ENCODE measurements at regions not wholly inside any gene's neighbourhood (a gene's known extent, or its start where the extent isn't known, plus 50 kb on each side); places are given as distances from the start of the nearest gene placed in this dataset.
"Not testable (repeated sequence)": the region's sequence is repeated elsewhere in the genome, so short reads cannot be mapped to it uniquely, and the experiment has no call there.

GRCh38 chr9:88628811-88629210 lies 93.8 kb downstream of the NXNL2 start:
- H3K9me3 ChIP-seq, result no peaks in the 10 kb centered on the region
- TF ChIP-seq TEAD4 (IDR thresholded peaks at IDR 0.05; ENCODE audit: borderline replicate concordance, insufficient read depth) (no peak), YY1 (IDR thresholded peaks at IDR 0.05; ENCODE audit: low read depth) (no peak), MAX (IDR thresholded peaks at IDR 0.05; ENCODE audit: low read depth) (no peak)
- TF ChIP-seq, protein P1, sequence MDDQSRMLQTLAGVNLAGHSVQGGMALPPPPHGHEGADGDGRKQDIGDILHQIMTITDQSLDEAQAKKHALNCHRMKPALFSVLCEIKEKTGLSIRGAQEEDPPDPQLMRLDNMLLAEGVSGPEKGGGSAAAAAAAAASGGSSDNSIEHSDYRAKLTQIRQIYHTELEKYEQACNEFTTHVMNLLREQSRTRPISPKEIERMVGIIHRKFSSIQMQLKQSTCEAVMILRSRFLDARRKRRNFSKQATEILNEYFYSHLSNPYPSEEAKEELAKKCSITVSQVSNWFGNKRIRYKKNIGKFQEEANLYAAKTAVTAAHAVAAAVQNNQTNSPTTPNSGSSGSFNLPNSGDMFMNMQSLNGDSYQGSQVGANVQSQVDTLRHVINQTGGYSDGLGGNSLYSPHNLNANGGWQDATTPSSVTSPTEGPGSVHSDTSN (IDR thresholded peaks at IDR 0.05), result no peak
- no peaks in the 10 kb centered on the region for H3K36me3 ChIP-seq (replicated peaks in 1 of 2; ENCODE audit: control insufficient read depth in 1 of 2, insufficient read depth in 2 of 2, low read length in 1 of 2)
- no peaks in the 10 kb centered on the region for H4K20me1 ChIP-seq (ENCODE audit: insufficient read depth)
- no peak overlapping the region for H2AFZ ChIP-seq (ENCODE audit: low read depth)
- H3K9ac ChIP-seq, result no peak overlapping the region
- ChIA-PET POLR2A (no interaction called here), CTCF (no interaction called here)
- no peaks in the 10 kb centered on the region for H3K27me3 ChIP-seq (ENCODE audit: insufficient read depth)
- H3F3A ChIP-seq (replicated peaks; ENCODE audit: insufficient read depth), result no peaks in the 10 kb centered on the region
- H3K4me2 ChIP-seq, result no peak overlapping the region
- no peak overlapping the region for H3K4me3 ChIP-seq (ENCODE audit: low read depth in 2 of 2, low read length in 1 of 2)
- no peaks in the 10 kb centered on the region for H3K79me2 ChIP-seq (ENCODE audit: insufficient read depth)
- H3K9me2 ChIP-seq, result no peaks in the 10 kb centered on the region
- H3K4me1 ChIP-seq (ENCODE audit: control insufficient read depth in 1 of 2, insufficient read depth in 2 of 2, low read depth in 1 of 2, low read length in 1 of 2), result no peaks in the 10 kb centered on the region
- DNase-seq, result no peak
- no peak overlapping the region for H3K27ac ChIP-seq (ENCODE audit: low read depth in 2 of 2, low read length in 1 of 2)

DNA sequence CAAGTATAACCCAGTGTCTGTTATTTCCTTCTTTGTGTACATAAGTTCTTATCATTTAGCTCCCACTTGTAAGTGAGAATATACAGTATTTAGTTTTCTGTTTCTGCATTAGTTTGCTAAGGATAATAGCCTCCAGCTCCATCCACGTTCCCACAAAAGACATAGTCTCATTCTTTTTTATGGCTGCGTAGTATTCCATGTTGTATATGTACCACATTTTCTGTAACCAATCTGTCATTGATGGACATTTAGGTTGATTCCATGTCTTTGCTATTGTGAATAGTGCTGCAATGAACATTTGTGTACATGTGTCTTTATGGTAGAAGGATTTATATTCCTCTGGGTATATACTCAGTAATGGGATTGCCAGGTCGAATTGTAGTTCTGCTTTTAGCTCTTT lies 95.6 kb downstream of the NXNL2 start:
- H3K4me1 ChIP-seq (ENCODE audit: control insufficient read depth in 1 of 2, insufficient read depth in 2 of 2, low read depth in 1 of 2, low read length in 1 of 2); H3K9me2 ChIP-seq; H3F3A ChIP-seq (replicated peaks; ENCODE audit: insufficient read depth); H3K36me3 ChIP-seq (replicated peaks in 1 of 2; ENCODE audit: control insufficient read depth in 1 of 2, insufficient read depth in 2 of 2, low read length in 1 of 2); H3K4me2 ChIP-seq; H3K79me2 ChIP-seq (ENCODE audit: insufficient read depth); H2AFZ ChIP-seq (ENCODE audit: low read depth); DNase-seq; H3K9me3 ChIP-seq; H3K27me3 ChIP-seq (ENCODE audit: insufficient read depth); H3K27ac ChIP-seq (ENCODE audit: low read depth in 2 of 2, low read length in 1 of 2); H3K9ac ChIP-seq; H4K20me1 ChIP-seq (ENCODE audit: insufficient read depth); H3K4me3 ChIP-seq (ENCODE audit: low read depth in 2 of 2, low read length in 1 of 2); POLR2A ChIA-PET: not testable (repeated sequence)
- WGBS (ENCODE audit: low lambda C conversion rate), result 33% methylated on average over 3 of the region's 3 CpGs
- CTCF ChIA-PET, result interaction anchor here (0.7 kb wide), 1 partner anchor 27 kb away, joined by 3 read pairs; no protein-coding TSS in a partner anchor

- H3K9ac ChIP-seq, result no peak overlapping the region
- POLR2A ChIA-PET, result no interaction called here
Measured at GRCh38 chr9:88635151-88635550, 100.2 kb downstream of the NXNL2 start.

More at GRCh38 chr9:88635151-88635550, 100.2 kb downstream of the NXNL2 start:
- Histone ChIP-seq H4K20me1 (ENCODE audit: insufficient read depth) (no peaks in the 10 kb centered on the region), H3K36me3 (replicated peaks in 1 of 2; ENCODE audit: control insufficient read depth in 1 of 2, insufficient read depth in 2 of 2, low read length in 1 of 2) (no peaks in the 10 kb centered on the region), H2AFZ (ENCODE audit: low read depth) (no peak overlapping the region), H3F3A (replicated peaks; ENCODE audit: insufficient read depth) (no peaks in the 10 kb centered on the region), H3K4me2 (no peak overlapping the region), H3K27me3 (ENCODE audit: insufficient read depth) (no peaks in the 10 kb centered on the region), H3K4me1 (ENCODE audit: control insufficient read depth in 1 of 2, insufficient read depth in 2 of 2, low read depth in 1 of 2, low read length in 1 of 2) (no peaks in the 10 kb centered on the region), H3K9me3 (no peaks in the 10 kb centered on the region), H3K9me2 (no peaks in the 10 kb centered on the region), H3K79me2 (ENCODE audit: insufficient read depth) (no peaks in the 10 kb centered on the region), H3K27ac (ENCODE audit: low read depth in 2 of 2, low read length in 1 of 2) (no peak overlapping the region), H3K4me3 (ENCODE audit: low read depth in 2 of 2, low read length in 1 of 2) (no peak overlapping the region)
- CTCF ChIA-PET, result no interaction called here
- no peak for DNase-seq
- TF ChIP-seq, protein P2, sequence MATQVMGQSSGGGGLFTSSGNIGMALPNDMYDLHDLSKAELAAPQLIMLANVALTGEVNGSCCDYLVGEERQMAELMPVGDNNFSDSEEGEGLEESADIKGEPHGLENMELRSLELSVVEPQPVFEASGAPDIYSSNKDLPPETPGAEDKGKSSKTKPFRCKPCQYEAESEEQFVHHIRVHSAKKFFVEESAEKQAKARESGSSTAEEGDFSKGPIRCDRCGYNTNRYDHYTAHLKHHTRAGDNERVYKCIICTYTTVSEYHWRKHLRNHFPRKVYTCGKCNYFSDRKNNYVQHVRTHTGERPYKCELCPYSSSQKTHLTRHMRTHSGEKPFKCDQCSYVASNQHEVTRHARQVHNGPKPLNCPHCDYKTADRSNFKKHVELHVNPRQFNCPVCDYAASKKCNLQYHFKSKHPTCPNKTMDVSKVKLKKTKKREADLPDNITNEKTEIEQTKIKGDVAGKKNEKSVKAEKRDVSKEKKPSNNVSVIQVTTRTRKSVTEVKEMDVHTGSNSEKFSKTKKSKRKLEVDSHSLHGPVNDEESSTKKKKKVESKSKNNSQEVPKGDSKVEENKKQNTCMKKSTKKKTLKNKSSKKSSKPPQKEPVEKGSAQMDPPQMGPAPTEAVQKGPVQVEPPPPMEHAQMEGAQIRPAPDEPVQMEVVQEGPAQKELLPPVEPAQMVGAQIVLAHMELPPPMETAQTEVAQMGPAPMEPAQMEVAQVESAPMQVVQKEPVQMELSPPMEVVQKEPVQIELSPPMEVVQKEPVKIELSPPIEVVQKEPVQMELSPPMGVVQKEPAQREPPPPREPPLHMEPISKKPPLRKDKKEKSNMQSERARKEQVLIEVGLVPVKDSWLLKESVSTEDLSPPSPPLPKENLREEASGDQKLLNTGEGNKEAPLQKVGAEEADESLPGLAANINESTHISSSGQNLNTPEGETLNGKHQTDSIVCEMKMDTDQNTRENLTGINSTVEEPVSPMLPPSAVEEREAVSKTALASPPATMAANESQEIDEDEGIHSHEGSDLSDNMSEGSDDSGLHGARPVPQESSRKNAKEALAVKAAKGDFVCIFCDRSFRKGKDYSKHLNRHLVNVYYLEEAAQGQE (IDR thresholded peaks at IDR 0.05; ENCODE audit: low read depth, low read length), result no peak
- no peak for TF ChIP-seq FOXM1 (IDR thresholded peaks at IDR 0.05; ENCODE audit: low read depth)
- no peak for TF ChIP-seq RCOR1 (IDR thresholded peaks at IDR 0.05; ENCODE audit: low read length)
- TF ChIP-seq POLR2AphosphoS5 (IDR thresholded peaks at IDR 0.05; ENCODE audit: low read depth, low read length), result no peak
- no peak for TF ChIP-seq GABPA (IDR thresholded peaks at IDR 0.05; ENCODE audit: low read depth)
- TF ChIP-seq NFIC (IDR thresholded peaks at IDR 0.05; ENCODE audit: borderline replicate concordance), result no peak
- no peak for TF ChIP-seq ELF1 (IDR thresholded peaks at IDR 0.05)
- TF ChIP-seq, protein P3, sequence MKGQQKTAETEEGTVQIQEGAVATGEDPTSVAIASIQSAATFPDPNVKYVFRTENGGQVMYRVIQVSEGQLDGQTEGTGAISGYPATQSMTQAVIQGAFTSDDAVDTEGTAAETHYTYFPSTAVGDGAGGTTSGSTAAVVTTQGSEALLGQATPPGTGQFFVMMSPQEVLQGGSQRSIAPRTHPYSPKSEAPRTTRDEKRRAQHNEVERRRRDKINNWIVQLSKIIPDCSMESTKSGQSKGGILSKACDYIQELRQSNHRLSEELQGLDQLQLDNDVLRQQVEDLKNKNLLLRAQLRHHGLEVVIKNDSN (IDR thresholded peaks at IDR 0.05; ENCODE audit: borderline replicate concordance, low read depth), result no peak
- no peak for TF ChIP-seq RAD21 (IDR thresholded peaks at IDR 0.05; ENCODE audit: low read length)
- TF ChIP-seq RXRA (IDR thresholded peaks at IDR 0.05; ENCODE audit: borderline replicate concordance, low read depth), result no peak
- TF ChIP-seq, protein P4, sequence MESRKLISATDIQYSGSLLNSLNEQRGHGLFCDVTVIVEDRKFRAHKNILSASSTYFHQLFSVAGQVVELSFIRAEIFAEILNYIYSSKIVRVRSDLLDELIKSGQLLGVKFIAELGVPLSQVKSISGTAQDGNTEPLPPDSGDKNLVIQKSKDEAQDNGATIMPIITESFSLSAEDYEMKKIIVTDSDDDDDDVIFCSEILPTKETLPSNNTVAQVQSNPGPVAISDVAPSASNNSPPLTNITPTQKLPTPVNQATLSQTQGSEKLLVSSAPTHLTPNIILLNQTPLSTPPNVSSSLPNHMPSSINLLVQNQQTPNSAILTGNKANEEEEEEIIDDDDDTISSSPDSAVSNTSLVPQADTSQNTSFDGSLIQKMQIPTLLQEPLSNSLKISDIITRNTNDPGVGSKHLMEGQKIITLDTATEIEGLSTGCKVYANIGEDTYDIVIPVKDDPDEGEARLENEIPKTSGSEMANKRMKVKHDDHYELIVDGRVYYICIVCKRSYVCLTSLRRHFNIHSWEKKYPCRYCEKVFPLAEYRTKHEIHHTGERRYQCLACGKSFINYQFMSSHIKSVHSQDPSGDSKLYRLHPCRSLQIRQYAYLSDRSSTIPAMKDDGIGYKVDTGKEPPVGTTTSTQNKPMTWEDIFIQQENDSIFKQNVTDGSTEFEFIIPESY (IDR thresholded peaks at IDR 0.05; ENCODE audit: borderline replicate concordance, low read depth), result no peak
